ENCODE measurements at regions not wholly inside any gene's neighbourhood (a gene's known extent, or its start where the extent isn't known, plus 50 kb on each side); places are given as distances from the start of the nearest gene placed in this dataset.

GRCh38 chr11:133619397-133619796, 87.1 kb upstream of the OPCML start:
- no TSS peak for BruUV-seq (replicated peaks)
- Histone ChIP-seq H3K9me3 (ENCODE audit: control insufficient read depth, insufficient read depth, low read depth, low read length) (peaks cover 9% of the 10 kb centered on the region), H3K4me1 (ENCODE audit: control insufficient read depth, insufficient read depth, low read length) (no peaks in the 10 kb centered on the region), H3K27ac (ENCODE audit: low read length) (no peak overlapping the region), H3K27me3 (ENCODE audit: control insufficient read depth, insufficient read depth, low read length) (peaks cover 3% of the 10 kb centered on the region), H3K36me3 (ENCODE audit: control insufficient read depth, insufficient read depth, low read length) (no peaks in the 10 kb centered on the region), H3K4me3 (ENCODE audit: low read depth in 2 of 2, low read length in 2 of 2) (no peak overlapping the region)
- in situ Hi-C loops (cut with HindIII; ENCODE audit: low pct_unique_long_range_greater_than_20kb, low sequenced_read_pairs) (no loop called here), intact Hi-C loops (cut with micrococcal nuclease; ENCODE audit: unreplicated experiment) (no loop called here)
- DNase-seq (ENCODE audit: low read depth, low spot score) (no peak), ATAC-seq (no peak)
- ChIA-PET POLR2A (no interaction called here), CTCF (no interaction called here)
- TF ChIP-seq REST (IDR thresholded peaks at IDR 0.05; ENCODE audit: insufficient read depth in 1 of 2, low read depth in 2 of 2, low read length in 1 of 2): no peak
- TF ChIP-seq, protein P1, sequence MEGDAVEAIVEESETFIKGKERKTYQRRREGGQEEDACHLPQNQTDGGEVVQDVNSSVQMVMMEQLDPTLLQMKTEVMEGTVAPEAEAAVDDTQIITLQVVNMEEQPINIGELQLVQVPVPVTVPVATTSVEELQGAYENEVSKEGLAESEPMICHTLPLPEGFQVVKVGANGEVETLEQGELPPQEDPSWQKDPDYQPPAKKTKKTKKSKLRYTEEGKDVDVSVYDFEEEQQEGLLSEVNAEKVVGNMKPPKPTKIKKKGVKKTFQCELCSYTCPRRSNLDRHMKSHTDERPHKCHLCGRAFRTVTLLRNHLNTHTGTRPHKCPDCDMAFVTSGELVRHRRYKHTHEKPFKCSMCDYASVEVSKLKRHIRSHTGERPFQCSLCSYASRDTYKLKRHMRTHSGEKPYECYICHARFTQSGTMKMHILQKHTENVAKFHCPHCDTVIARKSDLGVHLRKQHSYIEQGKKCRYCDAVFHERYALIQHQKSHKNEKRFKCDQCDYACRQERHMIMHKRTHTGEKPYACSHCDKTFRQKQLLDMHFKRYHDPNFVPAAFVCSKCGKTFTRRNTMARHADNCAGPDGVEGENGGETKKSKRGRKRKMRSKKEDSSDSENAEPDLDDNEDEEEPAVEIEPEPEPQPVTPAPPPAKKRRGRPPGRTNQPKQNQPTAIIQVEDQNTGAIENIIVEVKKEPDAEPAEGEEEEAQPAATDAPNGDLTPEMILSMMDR (IDR thresholded peaks at IDR 0.05): no peak

DNA sequence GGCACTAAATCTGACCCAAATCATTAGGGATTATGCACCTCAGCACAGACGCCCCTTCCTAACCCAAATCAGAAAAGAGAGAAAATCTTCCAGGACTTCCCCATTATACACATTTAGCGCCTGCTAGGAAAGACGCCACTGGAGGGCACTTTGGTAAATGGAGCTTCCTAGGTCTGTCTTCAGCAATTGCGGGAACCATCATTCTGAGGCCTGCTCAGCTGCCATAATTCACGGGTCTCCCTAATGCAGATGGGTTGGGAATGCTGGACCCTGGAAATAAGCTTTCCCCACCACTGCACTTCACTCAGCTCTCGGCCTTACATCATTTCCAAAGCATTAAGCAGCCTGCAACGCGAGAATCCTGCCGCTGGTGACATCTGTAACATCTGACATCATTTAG, 86.2 kb upstream of the OPCML start:
- no peak for DNase-seq (ENCODE audit: low read depth, low spot score)
- Histone ChIP-seq H3K27ac (ENCODE audit: low read length) (no peak overlapping the region), H3K9me3 (ENCODE audit: control insufficient read depth, insufficient read depth, low read depth, low read length) (peaks cover 9% of the 10 kb centered on the region), H3K36me3 (ENCODE audit: control insufficient read depth, insufficient read depth, low read length) (no peaks in the 10 kb centered on the region), H3K4me1 (ENCODE audit: control insufficient read depth, insufficient read depth, low read length) (no peaks in the 10 kb centered on the region), H3K27me3 (ENCODE audit: control insufficient read depth, insufficient read depth, low read length) (peaks cover 3% of the 10 kb centered on the region), H3K4me3 (ENCODE audit: low read depth in 2 of 2, low read length in 2 of 2) (no peak overlapping the region)
- TF ChIP-seq, protein P1 (IDR thresholded peaks at IDR 0.05): no peak
- TF ChIP-seq TCF7L2 (IDR thresholded peaks at IDR 0.05; ENCODE audit: low read depth, low read length) (no peak), POLR2AphosphoS5 (IDR thresholded peaks at IDR 0.05; ENCODE audit: low read depth, low read length) (no peak), REST (IDR thresholded peaks at IDR 0.05; ENCODE audit: insufficient read depth in 1 of 2, low read depth in 2 of 2, low read length in 1 of 2) (no peak), SIN3A (IDR thresholded peaks at IDR 0.05; ENCODE audit: borderline replicate concordance, insufficient read depth, low read depth, low read length) (no peak)
- in situ Hi-C loops (cut with HindIII; ENCODE audit: low pct_unique_long_range_greater_than_20kb, low sequenced_read_pairs) (no loop called here), intact Hi-C loops (cut with micrococcal nuclease; ENCODE audit: unreplicated experiment) (no loop called here)
- CTCF ChIA-PET: no interaction called here
- POLR2A ChIA-PET: no interaction called here
- no TSS peak for BruUV-seq (replicated peaks)
- ATAC-seq: no peak

Data from Panc1 (cell line).